AG09309 (cell line): ENCODE measurements at regions not wholly inside any gene's neighbourhood (a gene's known extent, or its start where the extent isn't known, plus 50 kb on each side); places are given as distances from the start of the nearest gene placed in this dataset.

Experiments
- DNase-seq: peaks from one replicate; pipeline ENCODE4 v3.0.0-alpha.2; 2010; ENCODE audit warnings: low read depth
- H3K4me3 ChIP-seq: 2 replicates; pipeline ENCODE4 v1.5.1; 2011; ENCODE audit warnings: mild to moderate bottlenecking, low read depth, low read length, moderate library complexity; ENCODE audit not compliant: control insufficient read depth
- TF ChIP-seq, protein P1 (sequence below): IDR thresholded peaks from 2 replicates; pipeline ENCODE4 v1.5.1; 2011; ENCODE audit warnings: mild to moderate bottlenecking, low read depth, low read length, inconsistent platforms; ENCODE audit not compliant: insufficient read depth, control insufficient read depth; ENCODE audit errors: missing control alignments

DNA sequence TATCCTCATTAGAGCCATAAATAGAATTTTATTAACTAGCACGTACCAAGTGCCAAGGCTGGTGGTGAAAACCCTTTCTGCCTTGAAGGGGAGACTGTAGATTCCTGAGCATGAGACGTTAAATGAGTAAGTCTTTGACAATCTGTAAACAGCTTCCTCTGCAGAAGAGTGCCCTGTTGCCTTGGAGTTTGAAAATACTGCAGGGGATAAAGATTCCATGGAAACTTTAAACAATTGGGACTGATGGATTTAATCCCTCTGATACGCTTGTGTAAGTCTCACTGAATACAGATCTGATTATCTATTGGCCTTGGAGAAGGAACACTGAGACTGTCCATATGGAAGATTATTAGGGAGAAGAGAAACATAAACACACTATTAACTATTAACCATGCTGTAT is 1053.4 kb upstream of the RBFOX1 start:
- no peak for DNase-seq
- TF ChIP-seq, protein P1, sequence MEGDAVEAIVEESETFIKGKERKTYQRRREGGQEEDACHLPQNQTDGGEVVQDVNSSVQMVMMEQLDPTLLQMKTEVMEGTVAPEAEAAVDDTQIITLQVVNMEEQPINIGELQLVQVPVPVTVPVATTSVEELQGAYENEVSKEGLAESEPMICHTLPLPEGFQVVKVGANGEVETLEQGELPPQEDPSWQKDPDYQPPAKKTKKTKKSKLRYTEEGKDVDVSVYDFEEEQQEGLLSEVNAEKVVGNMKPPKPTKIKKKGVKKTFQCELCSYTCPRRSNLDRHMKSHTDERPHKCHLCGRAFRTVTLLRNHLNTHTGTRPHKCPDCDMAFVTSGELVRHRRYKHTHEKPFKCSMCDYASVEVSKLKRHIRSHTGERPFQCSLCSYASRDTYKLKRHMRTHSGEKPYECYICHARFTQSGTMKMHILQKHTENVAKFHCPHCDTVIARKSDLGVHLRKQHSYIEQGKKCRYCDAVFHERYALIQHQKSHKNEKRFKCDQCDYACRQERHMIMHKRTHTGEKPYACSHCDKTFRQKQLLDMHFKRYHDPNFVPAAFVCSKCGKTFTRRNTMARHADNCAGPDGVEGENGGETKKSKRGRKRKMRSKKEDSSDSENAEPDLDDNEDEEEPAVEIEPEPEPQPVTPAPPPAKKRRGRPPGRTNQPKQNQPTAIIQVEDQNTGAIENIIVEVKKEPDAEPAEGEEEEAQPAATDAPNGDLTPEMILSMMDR = no peak
- no peak overlapping the region for H3K4me3 ChIP-seq

DNA sequence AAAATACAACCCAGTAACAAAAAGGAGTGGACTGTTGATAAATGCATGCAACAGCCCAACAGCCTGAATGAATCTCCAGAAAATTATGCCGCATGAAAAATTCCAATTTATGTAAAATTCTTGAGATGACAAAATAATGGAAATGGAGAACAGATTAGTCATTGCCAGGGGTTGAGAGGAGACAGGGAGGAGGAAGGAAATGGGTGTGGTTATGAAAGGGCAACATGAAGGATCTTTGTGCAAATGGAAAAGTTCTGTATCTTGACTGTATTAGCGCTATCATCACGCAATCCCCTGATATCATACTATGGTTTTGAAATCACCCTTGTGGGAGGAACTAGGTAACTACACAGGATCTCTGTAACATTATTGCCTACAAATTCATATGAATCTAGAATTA is 1058.3 kb upstream of the RBFOX1 start:
- TF ChIP-seq, protein P1 = no peak
- no peak for DNase-seq
- H3K4me3 ChIP-seq = no peak overlapping the region

DNA sequence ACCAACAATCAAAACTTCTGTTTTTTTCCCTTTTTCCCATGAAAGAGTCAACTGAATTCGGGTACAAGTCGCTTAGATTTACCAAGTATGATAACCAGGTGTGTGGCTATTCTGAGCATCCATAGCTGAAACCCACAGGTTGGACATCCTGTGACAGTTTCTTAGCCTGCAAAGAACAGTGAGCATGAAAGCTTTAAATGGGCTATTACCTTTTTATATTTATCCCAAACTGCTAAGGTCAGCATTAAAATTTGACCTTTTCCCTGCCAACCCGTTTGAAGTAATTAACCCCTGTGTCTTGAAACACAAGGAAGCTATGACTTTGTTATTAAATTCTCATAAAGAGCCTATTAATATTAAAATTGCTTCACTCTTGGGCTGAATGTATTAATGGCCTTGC is 1065.0 kb upstream of the RBFOX1 start:
- TF ChIP-seq, protein P1 = no peak
- DNase-seq = no peak
- no peak overlapping the region for H3K4me3 ChIP-seq

DNA sequence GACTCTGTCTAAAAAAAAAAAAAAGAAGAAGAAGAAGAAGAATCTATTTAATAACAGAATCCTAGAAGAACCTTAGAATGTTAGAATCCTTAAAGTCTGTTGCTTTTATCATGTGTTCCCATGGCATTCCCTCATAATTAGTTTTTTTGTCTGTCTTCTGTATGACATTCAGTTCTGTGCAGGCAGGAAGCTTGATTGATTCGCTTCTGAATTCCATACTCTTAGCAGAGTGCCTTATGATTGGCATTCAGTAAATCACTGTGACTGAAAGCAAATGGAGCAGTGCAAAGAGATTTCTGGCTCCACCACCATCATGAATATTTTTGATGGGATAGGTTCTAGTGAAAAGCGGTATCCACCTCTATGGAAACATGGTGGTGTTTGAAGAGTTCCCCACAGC is 1065.9 kb upstream of the RBFOX1 start:
- no peak overlapping the region for H3K4me3 ChIP-seq
- DNase-seq = no peak
- TF ChIP-seq, protein P1 = no peak

DNA sequence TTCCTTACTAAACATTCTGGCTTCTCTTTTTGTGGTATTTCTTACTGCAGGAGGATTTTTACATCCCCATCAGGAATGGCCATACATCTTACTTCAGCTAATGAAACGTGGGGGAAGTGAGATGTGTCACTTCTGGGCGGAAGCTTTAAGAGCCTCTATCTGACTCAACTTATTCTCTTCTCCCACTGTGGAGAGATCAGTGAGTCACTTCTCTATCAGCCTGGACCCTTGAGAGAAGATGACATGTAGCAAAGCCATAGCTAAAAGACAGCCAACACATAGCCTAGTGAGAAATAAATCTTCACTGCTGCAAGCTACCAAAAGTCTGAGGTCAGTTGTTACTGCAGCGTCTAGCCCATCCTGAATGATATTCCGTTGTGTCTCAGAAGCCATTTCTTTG is 1066.7 kb upstream of the RBFOX1 start:
- no peak for DNase-seq
- TF ChIP-seq, protein P1 = no peak
- H3K4me3 ChIP-seq = no peak overlapping the region

DNA sequence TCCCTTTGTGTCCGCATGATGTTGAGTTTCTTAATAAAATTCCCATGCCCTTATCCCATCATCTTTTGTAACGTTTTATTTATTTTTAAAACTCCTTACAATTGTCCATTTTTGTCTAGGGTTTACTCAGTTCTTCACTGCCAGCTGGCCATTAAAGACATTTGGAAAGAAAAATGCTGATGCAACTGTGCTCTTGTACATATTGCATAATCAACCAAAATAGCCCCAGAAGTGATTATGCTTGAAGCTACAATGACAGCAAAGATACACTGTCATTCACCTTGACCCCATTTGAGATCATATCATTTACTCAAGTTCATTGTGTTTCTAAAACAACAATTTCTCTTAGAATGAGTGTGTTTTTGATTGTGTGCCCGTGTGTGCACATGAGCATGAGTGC is 1074.6 kb upstream of the RBFOX1 start:
- TF ChIP-seq, protein P1 = no peak
- H3K4me3 ChIP-seq = no peak overlapping the region
- DNase-seq = no peak

DNA sequence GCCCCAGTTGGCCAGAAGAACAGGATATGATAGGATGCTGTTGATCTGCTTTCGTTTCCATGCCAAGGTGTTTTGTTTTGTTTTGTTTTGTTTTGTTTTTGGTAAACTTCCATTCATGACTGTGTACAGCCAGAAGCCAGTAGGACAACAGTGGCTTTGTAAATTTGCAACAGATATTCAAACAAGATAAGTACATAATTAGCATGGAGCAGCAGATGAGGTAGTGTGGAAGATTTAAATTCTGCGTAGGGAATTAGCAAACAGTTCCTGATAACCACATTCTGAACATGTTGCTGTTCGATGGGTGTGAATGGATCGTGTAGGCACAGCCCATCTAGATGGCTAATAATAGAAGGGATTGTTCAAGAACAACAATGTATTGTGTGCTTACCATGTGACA is 1080.1 kb upstream of the RBFOX1 start:
- DNase-seq = no peak

More for the DNA sequence above, 1080.1 kb upstream of the RBFOX1 start:
- no peak overlapping the region for H3K4me3 ChIP-seq
- TF ChIP-seq, protein P1 = no peak
